H1 (cell line): ENCODE measurements at regions not wholly inside any gene's neighbourhood (a gene's known extent, or its start where the extent isn't known, plus 50 kb on each side); places are given as distances from the start of the nearest gene placed in this dataset.

Source experiments
- CBX8 ChIP-seq: fragments of 300-800, 300-1000 bp; sonication (generic); IDR thresholded peaks from 2 replicates; pipeline ENCODE4 v1.7.1; 2016; ENCODE audit warnings: low read depth, low read length, borderline replicate concordance
- EZH2 ChIP-seq: fragments of 200-600 bp; sonication (generic); IDR thresholded peaks from 2 replicates; pipeline ENCODE4 v1.7.1; 2012; ENCODE audit warnings: low read depth, mild to moderate bottlenecking, moderate library complexity, low read length, inconsistent platforms; ENCODE audit not compliant: severe bottlenecking
- KDM1A ChIP-seq: fragments of 200-600, 300-600 bp; sonication (generic); IDR thresholded peaks from 2 replicates; pipeline ENCODE4 v1.7.1; 2016; ENCODE audit warnings: mild to moderate bottlenecking, low read length, borderline replicate concordance
- SRF ChIP-seq: IDR thresholded peaks from 2 replicates; pipeline ENCODE4 v1.6.1; 2011; ENCODE audit warnings: mild to moderate bottlenecking, low read depth, low read length, moderate library complexity
- TF ChIP-seq, protein P1 (sequence below): fragments of 300-600 bp; sonication (generic); IDR thresholded peaks from 2 replicates; pipeline ENCODE4 v1.7.1; 2012; ENCODE audit warnings: low read length, moderate library complexity, mild to moderate bottlenecking, inconsistent platforms; ENCODE audit not compliant: insufficient replicate concordance

DNA sequence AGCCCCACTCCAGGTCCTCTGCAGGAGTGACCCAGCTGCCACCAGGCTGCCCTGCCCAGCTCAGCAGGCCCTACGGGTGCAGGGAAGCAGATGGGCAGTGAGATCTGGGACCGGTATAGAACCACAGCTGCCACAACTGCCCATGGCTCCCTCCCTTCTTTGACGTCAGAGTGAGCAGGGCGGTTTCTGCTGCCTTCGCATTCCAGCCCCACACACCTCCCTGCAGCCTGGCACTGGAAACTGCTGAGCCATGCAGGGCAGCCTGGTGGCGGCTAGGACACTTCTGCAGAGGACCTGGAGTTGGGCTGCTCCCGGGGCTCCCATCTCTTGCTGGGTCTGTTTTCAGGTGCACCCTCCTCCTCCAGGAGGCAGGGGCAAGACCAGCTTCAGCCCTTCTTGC, 101.6 kb upstream of the CD93 start (continued):
- TF ChIP-seq, protein P1, sequence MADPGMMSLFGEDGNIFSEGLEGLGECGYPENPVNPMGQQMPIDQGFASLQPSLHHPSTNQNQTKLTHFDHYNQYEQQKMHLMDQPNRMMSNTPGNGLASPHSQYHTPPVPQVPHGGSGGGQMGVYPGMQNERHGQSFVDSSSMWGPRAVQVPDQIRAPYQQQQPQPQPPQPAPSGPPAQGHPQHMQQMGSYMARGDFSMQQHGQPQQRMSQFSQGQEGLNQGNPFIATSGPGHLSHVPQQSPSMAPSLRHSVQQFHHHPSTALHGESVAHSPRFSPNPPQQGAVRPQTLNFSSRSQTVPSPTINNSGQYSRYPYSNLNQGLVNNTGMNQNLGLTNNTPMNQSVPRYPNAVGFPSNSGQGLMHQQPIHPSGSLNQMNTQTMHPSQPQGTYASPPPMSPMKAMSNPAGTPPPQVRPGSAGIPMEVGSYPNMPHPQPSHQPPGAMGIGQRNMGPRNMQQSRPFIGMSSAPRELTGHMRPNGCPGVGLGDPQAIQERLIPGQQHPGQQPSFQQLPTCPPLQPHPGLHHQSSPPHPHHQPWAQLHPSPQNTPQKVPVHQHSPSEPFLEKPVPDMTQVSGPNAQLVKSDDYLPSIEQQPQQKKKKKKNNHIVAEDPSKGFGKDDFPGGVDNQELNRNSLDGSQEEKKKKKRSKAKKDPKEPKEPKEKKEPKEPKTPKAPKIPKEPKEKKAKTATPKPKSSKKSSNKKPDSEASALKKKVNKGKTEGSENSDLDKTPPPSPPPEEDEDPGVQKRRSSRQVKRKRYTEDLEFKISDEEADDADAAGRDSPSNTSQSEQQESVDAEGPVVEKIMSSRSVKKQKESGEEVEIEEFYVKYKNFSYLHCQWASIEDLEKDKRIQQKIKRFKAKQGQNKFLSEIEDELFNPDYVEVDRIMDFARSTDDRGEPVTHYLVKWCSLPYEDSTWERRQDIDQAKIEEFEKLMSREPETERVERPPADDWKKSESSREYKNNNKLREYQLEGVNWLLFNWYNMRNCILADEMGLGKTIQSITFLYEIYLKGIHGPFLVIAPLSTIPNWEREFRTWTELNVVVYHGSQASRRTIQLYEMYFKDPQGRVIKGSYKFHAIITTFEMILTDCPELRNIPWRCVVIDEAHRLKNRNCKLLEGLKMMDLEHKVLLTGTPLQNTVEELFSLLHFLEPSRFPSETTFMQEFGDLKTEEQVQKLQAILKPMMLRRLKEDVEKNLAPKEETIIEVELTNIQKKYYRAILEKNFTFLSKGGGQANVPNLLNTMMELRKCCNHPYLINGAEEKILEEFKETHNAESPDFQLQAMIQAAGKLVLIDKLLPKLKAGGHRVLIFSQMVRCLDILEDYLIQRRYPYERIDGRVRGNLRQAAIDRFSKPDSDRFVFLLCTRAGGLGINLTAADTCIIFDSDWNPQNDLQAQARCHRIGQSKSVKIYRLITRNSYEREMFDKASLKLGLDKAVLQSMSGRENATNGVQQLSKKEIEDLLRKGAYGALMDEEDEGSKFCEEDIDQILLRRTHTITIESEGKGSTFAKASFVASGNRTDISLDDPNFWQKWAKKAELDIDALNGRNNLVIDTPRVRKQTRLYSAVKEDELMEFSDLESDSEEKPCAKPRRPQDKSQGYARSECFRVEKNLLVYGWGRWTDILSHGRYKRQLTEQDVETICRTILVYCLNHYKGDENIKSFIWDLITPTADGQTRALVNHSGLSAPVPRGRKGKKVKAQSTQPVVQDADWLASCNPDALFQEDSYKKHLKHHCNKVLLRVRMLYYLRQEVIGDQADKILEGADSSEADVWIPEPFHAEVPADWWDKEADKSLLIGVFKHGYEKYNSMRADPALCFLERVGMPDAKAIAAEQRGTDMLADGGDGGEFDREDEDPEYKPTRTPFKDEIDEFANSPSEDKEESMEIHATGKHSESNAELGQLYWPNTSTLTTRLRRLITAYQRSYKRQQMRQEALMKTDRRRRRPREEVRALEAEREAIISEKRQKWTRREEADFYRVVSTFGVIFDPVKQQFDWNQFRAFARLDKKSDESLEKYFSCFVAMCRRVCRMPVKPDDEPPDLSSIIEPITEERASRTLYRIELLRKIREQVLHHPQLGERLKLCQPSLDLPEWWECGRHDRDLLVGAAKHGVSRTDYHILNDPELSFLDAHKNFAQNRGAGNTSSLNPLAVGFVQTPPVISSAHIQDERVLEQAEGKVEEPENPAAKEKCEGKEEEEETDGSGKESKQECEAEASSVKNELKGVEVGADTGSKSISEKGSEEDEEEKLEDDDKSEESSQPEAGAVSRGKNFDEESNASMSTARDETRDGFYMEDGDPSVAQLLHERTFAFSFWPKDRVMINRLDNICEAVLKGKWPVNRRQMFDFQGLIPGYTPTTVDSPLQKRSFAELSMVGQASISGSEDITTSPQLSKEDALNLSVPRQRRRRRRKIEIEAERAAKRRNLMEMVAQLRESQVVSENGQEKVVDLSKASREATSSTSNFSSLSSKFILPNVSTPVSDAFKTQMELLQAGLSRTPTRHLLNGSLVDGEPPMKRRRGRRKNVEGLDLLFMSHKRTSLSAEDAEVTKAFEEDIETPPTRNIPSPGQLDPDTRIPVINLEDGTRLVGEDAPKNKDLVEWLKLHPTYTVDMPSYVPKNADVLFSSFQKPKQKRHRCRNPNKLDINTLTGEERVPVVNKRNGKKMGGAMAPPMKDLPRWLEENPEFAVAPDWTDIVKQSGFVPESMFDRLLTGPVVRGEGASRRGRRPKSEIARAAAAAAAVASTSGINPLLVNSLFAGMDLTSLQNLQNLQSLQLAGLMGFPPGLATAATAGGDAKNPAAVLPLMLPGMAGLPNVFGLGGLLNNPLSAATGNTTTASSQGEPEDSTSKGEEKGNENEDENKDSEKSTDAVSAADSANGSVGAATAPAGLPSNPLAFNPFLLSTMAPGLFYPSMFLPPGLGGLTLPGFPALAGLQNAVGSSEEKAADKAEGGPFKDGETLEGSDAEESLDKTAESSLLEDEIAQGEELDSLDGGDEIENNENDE, result no peak
- no peak for TF ChIP-seq CBX8
- no peak for TF ChIP-seq KDM1A
- TF ChIP-seq SRF, result no peak
- no peak for TF ChIP-seq EZH2
